ENCODE measurements at regions not wholly inside any gene's neighbourhood (a gene's known extent, or its start where the extent isn't known, plus 50 kb on each side); places are given as distances from the start of the nearest gene placed in this dataset.

DNA sequence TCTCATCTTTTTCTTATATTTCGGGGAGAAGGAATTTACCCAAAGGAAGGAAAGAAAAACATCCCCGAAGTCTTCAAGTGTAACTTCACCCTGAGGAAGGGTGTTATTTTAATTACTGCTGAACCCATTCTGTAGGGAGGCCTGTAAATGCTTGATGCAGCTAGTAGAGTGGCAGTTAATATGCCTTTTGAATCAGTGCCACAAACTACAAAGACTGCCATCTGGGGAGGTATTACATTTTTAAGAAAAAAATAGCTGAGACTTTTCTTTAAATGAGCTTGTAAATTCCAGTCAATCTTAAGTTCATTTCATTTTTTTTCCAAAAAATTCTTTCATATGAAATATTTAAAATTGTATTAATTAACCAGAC lies 233.1 kb upstream of the FERD3L start:
- TF ChIP-seq, protein P1, sequence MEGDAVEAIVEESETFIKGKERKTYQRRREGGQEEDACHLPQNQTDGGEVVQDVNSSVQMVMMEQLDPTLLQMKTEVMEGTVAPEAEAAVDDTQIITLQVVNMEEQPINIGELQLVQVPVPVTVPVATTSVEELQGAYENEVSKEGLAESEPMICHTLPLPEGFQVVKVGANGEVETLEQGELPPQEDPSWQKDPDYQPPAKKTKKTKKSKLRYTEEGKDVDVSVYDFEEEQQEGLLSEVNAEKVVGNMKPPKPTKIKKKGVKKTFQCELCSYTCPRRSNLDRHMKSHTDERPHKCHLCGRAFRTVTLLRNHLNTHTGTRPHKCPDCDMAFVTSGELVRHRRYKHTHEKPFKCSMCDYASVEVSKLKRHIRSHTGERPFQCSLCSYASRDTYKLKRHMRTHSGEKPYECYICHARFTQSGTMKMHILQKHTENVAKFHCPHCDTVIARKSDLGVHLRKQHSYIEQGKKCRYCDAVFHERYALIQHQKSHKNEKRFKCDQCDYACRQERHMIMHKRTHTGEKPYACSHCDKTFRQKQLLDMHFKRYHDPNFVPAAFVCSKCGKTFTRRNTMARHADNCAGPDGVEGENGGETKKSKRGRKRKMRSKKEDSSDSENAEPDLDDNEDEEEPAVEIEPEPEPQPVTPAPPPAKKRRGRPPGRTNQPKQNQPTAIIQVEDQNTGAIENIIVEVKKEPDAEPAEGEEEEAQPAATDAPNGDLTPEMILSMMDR (conservative IDR thresholded peaks at IDR 0.05; ENCODE audit: low read depth, low read length), result no peak
- no peak for TF ChIP-seq EZH2 (IDR thresholded peaks at IDR 0.05; ENCODE audit: low read length, unreplicated experiment)

Measured in PC-3 (cell line).